H9 (cell line): ENCODE measurements at regions not wholly inside any gene's neighbourhood (a gene's known extent, or its start where the extent isn't known, plus 50 kb on each side); places are given as distances from the start of the nearest gene placed in this dataset.

Source experiments
- DNase-seq: peaks from one replicate; pipeline ENCODE4 v3.0.0-alpha.2; 2017
- H2AFZ ChIP-seq: one replicate; pipeline ENCODE4 v1.6.1; 2013; ENCODE audit warnings: mild to moderate bottlenecking, low read length, control low read depth, moderate library complexity
- H2AK5ac ChIP-seq: 2 replicates; pipeline ENCODE4 v1.6.1; 2013; ENCODE audit warnings: low read length, control low read depth, mixed read lengths; ENCODE audit not compliant: insufficient read length
- H2BK120ac ChIP-seq: one replicate; pipeline ENCODE4 v1.6.1; 2013; ENCODE audit warnings: low read depth, mild to moderate bottlenecking, low read length, control low read depth, inconsistent platforms; ENCODE audit not compliant: poor library complexity, severe bottlenecking
- H2BK12ac ChIP-seq: 2 replicates; pipeline ENCODE4 v1.6.1; 2013; ENCODE audit warnings: low read length, control low read depth, mixed read lengths, low read depth; ENCODE audit not compliant: insufficient read length
- H2BK15ac ChIP-seq: 2 replicates; pipeline ENCODE4 v1.6.1; 2013; ENCODE audit warnings: low read depth, low read length, control low read depth
- H2BK20ac ChIP-seq: one replicate; pipeline ENCODE4 v1.6.1; 2013; ENCODE audit warnings: low read depth, mild to moderate bottlenecking, low read length, control low read depth, inconsistent platforms; ENCODE audit not compliant: poor library complexity, severe bottlenecking
- H2BK5ac ChIP-seq: 2 replicates; pipeline ENCODE4 v1.6.1; 2013; ENCODE audit warnings: low read length, control low read depth, mixed read lengths; ENCODE audit not compliant: insufficient read length
- H3K14ac ChIP-seq: 2 replicates; pipeline ENCODE4 v1.6.1; 2013; ENCODE audit warnings: low read length, control low read depth; ENCODE audit not compliant: insufficient read depth
- H3K18ac ChIP-seq: 2 replicates; pipeline ENCODE4 v1.6.1; 2013; ENCODE audit warnings: low read depth, mild to moderate bottlenecking, mixed read lengths, low read length, control low read depth; ENCODE audit not compliant: insufficient read length
- H3K23ac ChIP-seq: 2 replicates; pipeline ENCODE4 v1.6.1; 2013; ENCODE audit warnings: low read length, control low read depth, mixed read lengths, low read depth; ENCODE audit not compliant: insufficient read length
- H3K23me2 ChIP-seq: 2 replicates; pipeline ENCODE4 v1.6.1; 2013; ENCODE audit warnings: low read depth, mild to moderate bottlenecking, mixed read lengths, low read length, control low read depth; ENCODE audit not compliant: insufficient read length, poor library complexity, severe bottlenecking
- H3K27ac ChIP-seq: 2 replicates; pipeline ENCODE4 v1.5.1; 2013; ENCODE audit warnings: low read length, control low read depth, mixed read lengths, low read depth; ENCODE audit not compliant: insufficient read length
- H3K27me3 ChIP-seq: 2 replicates; pipeline ENCODE4 v1.6.1; 2013; ENCODE audit warnings: low read length, control low read depth, inconsistent platforms; ENCODE audit not compliant: insufficient read depth
- H3K4ac ChIP-seq: 2 replicates; pipeline ENCODE4 v1.6.1; 2013; ENCODE audit warnings: low read depth, mild to moderate bottlenecking, control low read depth, inconsistent platforms, low read length, moderate library complexity
- H3K4me1 ChIP-seq: 2 replicates; pipeline ENCODE4 v1.6.1; 2013; ENCODE audit warnings: low read length, control low read depth, inconsistent platforms; ENCODE audit not compliant: insufficient read depth
- H3K4me2 ChIP-seq: 2 replicates; pipeline ENCODE4 v1.6.1; 2013; ENCODE audit warnings: low read length, control low read depth, mixed read lengths; ENCODE audit not compliant: insufficient read length, insufficient read depth
- H3K56ac ChIP-seq: 2 replicates; pipeline ENCODE4 v1.6.1; 2013; ENCODE audit warnings: low read depth, mild to moderate bottlenecking, mixed read lengths, low read length, control low read depth; ENCODE audit not compliant: insufficient read length
- H3K79me1 ChIP-seq: 2 replicates; pipeline ENCODE4 v1.6.1; 2013; ENCODE audit warnings: low read depth, mild to moderate bottlenecking, moderate library complexity, low read length, control low read depth, inconsistent platforms; ENCODE audit not compliant: insufficient read depth, poor library complexity, severe bottlenecking
- H3K79me2 ChIP-seq: 2 replicates; pipeline ENCODE4 v1.6.1; 2013; ENCODE audit warnings: low read length, control low read depth, inconsistent platforms; ENCODE audit not compliant: insufficient read depth
- H3K9ac ChIP-seq: 2 replicates; pipeline ENCODE4 v1.6.1; 2013; ENCODE audit warnings: low read length, control low read depth, mixed read lengths; ENCODE audit not compliant: insufficient read length; ENCODE audit errors: extremely low read depth
- H3K9me3 ChIP-seq: one replicate; pipeline ENCODE4 v1.6.1; 2013; ENCODE audit warnings: low read depth, low read length, inconsistent platforms; ENCODE audit not compliant: control insufficient read depth
- H3T11ph ChIP-seq: one replicate; pipeline ENCODE4 v1.6.1; 2013; ENCODE audit warnings: mild to moderate bottlenecking, low read length, control low read depth, inconsistent platforms
- H4K20me1 ChIP-seq: one replicate; pipeline ENCODE4 v1.6.1; 2013; ENCODE audit not compliant: control insufficient read depth, insufficient read length, insufficient read depth
- H4K5ac ChIP-seq: 2 replicates; pipeline ENCODE4 v1.6.1; 2013; ENCODE audit warnings: low read depth, mild to moderate bottlenecking, mixed read lengths, low read length, control low read depth; ENCODE audit not compliant: insufficient read length
- H4K8ac ChIP-seq: replicated peaks from 2 replicates; pipeline ENCODE4 v1.6.1; 2013; ENCODE audit warnings: low read length, control low read depth, mixed read lengths, low read depth; ENCODE audit not compliant: insufficient read length
- H4K91ac ChIP-seq: 2 replicates; pipeline ENCODE4 v1.6.1; 2013; ENCODE audit warnings: low read depth, mild to moderate bottlenecking, moderate library complexity, mixed read lengths, low read length, control low read depth; ENCODE audit not compliant: insufficient read length
- H3K27ac Mint-ChIP-seq, 3 experiments: 2 replicates in 2 of 3; 3 replicates in 1 of 3; pipeline ENCODE4 v1.8.0; 2020 to 2021; ENCODE audit warnings: mixed read lengths in 3 of 3, mild to moderate bottlenecking in 1 of 3, moderate library complexity in 1 of 3
- H3K27me3 Mint-ChIP-seq: 2 replicates; pipeline ENCODE4 v1.8.0; 2021; ENCODE audit warnings: low read depth, mild to moderate bottlenecking, moderate library complexity, mixed read lengths
- H3K36me3 Mint-ChIP-seq, 3 experiments: 2 replicates in 2 of 3; 3 replicates in 1 of 3; pipeline ENCODE4 v1.8.0; 2020 to 2021; ENCODE audit warnings: low read depth in 3 of 3, mixed read lengths in 3 of 3; ENCODE audit not compliant: insufficient read depth in 1 of 3
- H3K4me1 Mint-ChIP-seq, 2 experiments: 2 replicates each; pipeline ENCODE4 v1.8.0; 2020; ENCODE audit warnings: mixed read lengths in 2 of 2
- H3K4me3 Mint-ChIP-seq, 2 experiments: 2 replicates in 1 of 2; 3 replicates in 1 of 2; pipeline ENCODE4 v1.8.0; 2020 to 2021; ENCODE audit warnings: mild to moderate bottlenecking in 2 of 2, mixed read lengths in 2 of 2, moderate library complexity in 1 of 2
- H3K9me3 Mint-ChIP-seq, 2 experiments: 2 replicates in 1 of 2; 3 replicates in 1 of 2; pipeline ENCODE4 v1.8.0; 2020; ENCODE audit warnings: mild to moderate bottlenecking in 2 of 2, mixed read lengths in 2 of 2, moderate library complexity in 1 of 2
- CTCF ChIP-seq: fragments of 200-600 bp; sonication (generic); conservative IDR thresholded peaks from 3 replicates; pipeline ENCODE4 v1.8.0; 2021; ENCODE audit warnings: antibody characterized with exemption, mild to moderate bottlenecking
- WGBS: extraction: QIAGEN DNeasy Blood & Tissue Kit; methylation state at CpG from one replicate; pipeline ENCODE4 v1.1.7; 2013; ENCODE audit warnings: missing lambda C conversion rate, low lambda C conversion rate, mixed read lengths; ENCODE audit not compliant: insufficient read length; ENCODE audit errors: extremely low coverage; 5-methylcytosine and 5-hydroxymethylcytosine counted together

GRCh38 chr16:48838349-48838748 lies 228.4 kb upstream of the N4BP1 start:
- H3K4ac ChIP-seq: no peak overlapping the region
- H3K14ac ChIP-seq: no peak overlapping the region
- no peak overlapping the region for H3K4me3 Mint-ChIP-seq
- H2BK20ac ChIP-seq: no peak overlapping the region
- no peak overlapping the region for H2BK120ac ChIP-seq
- H3K27ac ChIP-seq: no peak overlapping the region
- no peaks in the 10 kb centered on the region for H3K36me3 Mint-ChIP-seq
- H3K79me2 ChIP-seq: no peaks in the 10 kb centered on the region
- no peak overlapping the region for H2BK15ac ChIP-seq
- H3K4me1 ChIP-seq: peaks cover 2% of the 10 kb centered on the region; the same call in 1 of the 2 replicates
- no peak overlapping the region for H4K5ac ChIP-seq
- no CpG with 5 or more reads among the region's 1 CpG for WGBS
- no peak overlapping the region for H4K91ac ChIP-seq
- no peak overlapping the region for H3K9ac ChIP-seq
- no peaks in the 10 kb centered on the region for H3K23me2 ChIP-seq
- H3K79me1 ChIP-seq: no peaks in the 10 kb centered on the region
- no peaks in the 10 kb centered on the region for H3K9me3 Mint-ChIP-seq
- H3K4me2 ChIP-seq: no peak overlapping the region
- no peak overlapping the region for H2AFZ ChIP-seq
- no peaks in the 10 kb centered on the region for H3K9me3 ChIP-seq
- H3K27me3 Mint-ChIP-seq: peaks cover 33% of the 10 kb centered on the region
- H3T11ph ChIP-seq: no peak overlapping the region
- no peak overlapping the region for H4K8ac ChIP-seq
- H3K18ac ChIP-seq: no peak overlapping the region
- H2AK5ac ChIP-seq: no peak overlapping the region
- no peak overlapping the region for H2BK5ac ChIP-seq
- H3K23ac ChIP-seq: no peak overlapping the region
- no peaks in the 10 kb centered on the region for H4K20me1 ChIP-seq
- DNase-seq: no peak
- peaks cover 0 to 8% of the 10 kb centered on the region in 2 experiments; a peak in 3 of 4 replicates for H3K4me1 Mint-ChIP-seq
- TF ChIP-seq CTCF: no peak
- H3K27me3 ChIP-seq: no peaks in the 10 kb centered on the region
- no peak overlapping the region for H3K27ac Mint-ChIP-seq
- H3K56ac ChIP-seq: no peak overlapping the region
- no peak overlapping the region for H2BK12ac ChIP-seq
